ENCODE measurements at regions not wholly inside any gene's neighbourhood (a gene's known extent, or its start where the extent isn't known, plus 50 kb on each side); places are given as distances from the start of the nearest gene placed in this dataset.

- no peak for TF ChIP-seq CTCF (IDR thresholded peaks at IDR 0.05)
- no peak for TF ChIP-seq POLR2AphosphoS5 (IDR thresholded peaks at IDR 0.05; ENCODE audit: insufficient read depth in 1 of 2, low read depth in 1 of 2)
- TF ChIP-seq POLR2A (IDR thresholded peaks at IDR 0.05), result no peak
- Histone ChIP-seq H3K9me3 (no peaks in the 10 kb centered on the region), H3K27ac (no peak overlapping the region), H3K36me3 (no peaks in the 10 kb centered on the region), H3K4me1 (no peaks in the 10 kb centered on the region), H3K4me3 (no peak overlapping the region), H3K27me3 (no peaks in the 10 kb centered on the region)
- DNase-seq (ENCODE audit: extremely low spot score in 2 of 2), result no peak
- intact Hi-C loops (cut with DNase I), result no loop called here
These were observed 871.3 kb upstream of the EYS start for GRCh38 chr6:66578362-66578761.

GRCh38 chr6:66568271-66568670 lies 861.2 kb upstream of the EYS start:
- no peak for TF ChIP-seq POLR2AphosphoS5 (IDR thresholded peaks at IDR 0.05; ENCODE audit: insufficient read depth in 1 of 2, low read depth in 1 of 2)
- no peak for TF ChIP-seq CTCF (IDR thresholded peaks at IDR 0.05)
- Histone ChIP-seq H3K27me3 (no peaks in the 10 kb centered on the region), H3K27ac (no peak overlapping the region), H3K4me1 (no peaks in the 10 kb centered on the region), H3K36me3 (no peaks in the 10 kb centered on the region), H3K4me3 (no peak overlapping the region), H3K9me3 (no peaks in the 10 kb centered on the region)
- DNase-seq (ENCODE audit: extremely low spot score in 2 of 2), result no peak
- intact Hi-C loops (cut with DNase I), result no loop called here

GRCh38 chr6:66561479-66561878 lies 854.5 kb upstream of the EYS start:
- Histone ChIP-seq H3K4me3 (no peak overlapping the region), H3K9me3 (no peaks in the 10 kb centered on the region), H3K4me1 (no peaks in the 10 kb centered on the region), H3K27me3 (no peaks in the 10 kb centered on the region), H3K36me3 (no peaks in the 10 kb centered on the region), H3K27ac (no peak overlapping the region)
- DNase-seq (ENCODE audit: extremely low spot score in 2 of 2), result no peak
- intact Hi-C loops (cut with DNase I), result no loop called here
- TF ChIP-seq POLR2A (IDR thresholded peaks at IDR 0.05) (no peak), POLR2AphosphoS5 (IDR thresholded peaks at IDR 0.05; ENCODE audit: insufficient read depth in 1 of 2, low read depth in 1 of 2) (no peak), CTCF (IDR thresholded peaks at IDR 0.05) (no peak)

- Histone ChIP-seq H3K9me3 (no peaks in the 10 kb centered on the region), H3K36me3 (no peaks in the 10 kb centered on the region), H3K4me1 (no peaks in the 10 kb centered on the region), H3K4me3 (no peak overlapping the region), H3K27me3 (no peaks in the 10 kb centered on the region), H3K27ac (no peak overlapping the region)
- no peak for TF ChIP-seq POLR2AphosphoS5 (IDR thresholded peaks at IDR 0.05; ENCODE audit: insufficient read depth in 1 of 2, low read depth in 1 of 2)
- no peak for TF ChIP-seq POLR2A (IDR thresholded peaks at IDR 0.05)
- no peak for TF ChIP-seq CTCF (IDR thresholded peaks at IDR 0.05)
- no peak for DNase-seq (ENCODE audit: extremely low spot score in 2 of 2)
- intact Hi-C loops (cut with DNase I), result no loop called here
These were observed 851.2 kb upstream of the EYS start for GRCh38 chr6:66558189-66558588.

GRCh38 chr6:66556936-66557335 lies 849.9 kb upstream of the EYS start:
- no peaks in the 10 kb centered on the region for H3K9me3 ChIP-seq
- H3K4me3 ChIP-seq, result no peak overlapping the region
- H3K27me3 ChIP-seq, result no peaks in the 10 kb centered on the region
- DNase-seq (ENCODE audit: extremely low spot score in 2 of 2), result no peak
- no peak overlapping the region for H3K27ac ChIP-seq
- H3K36me3 ChIP-seq, result no peaks in the 10 kb centered on the region
- TF ChIP-seq POLR2A (IDR thresholded peaks at IDR 0.05) (no peak), POLR2AphosphoS5 (IDR thresholded peaks at IDR 0.05; ENCODE audit: insufficient read depth in 1 of 2, low read depth in 1 of 2) (no peak), CTCF (IDR thresholded peaks at IDR 0.05) (no peak)
- intact Hi-C loops (cut with DNase I), result no loop called here
- H3K4me1 ChIP-seq, result no peaks in the 10 kb centered on the region

Data from vagina (tissue), 2 donors.